OCI-LY7 (cell line): ENCODE measurements at regions not wholly inside any gene's neighbourhood (a gene's known extent, or its start where the extent isn't known, plus 50 kb on each side); places are given as distances from the start of the nearest gene placed in this dataset.

Experiments used
- BruUV-seq: library from RNA; stranded (reverse); fragments of 400-500 nt; replicated peaks from 2 replicates; lab custom pipeline; 2021; lab: Mats Ljungman, UMichigan
- CTCF ChIA-PET: fragments of 300-600 bp; sonication (Branson Sonifier 250); formaldehyde crosslinking; loops from one replicate; lab custom pipeline; 2022; ENCODE audit warnings: antibody characterized with exemption; ENCODE audit not compliant: unreplicated experiment; lab: Charles Lee
- POLR2A ChIA-PET: fragments of 300-600 bp; sonication (Branson Sonifier 250); formaldehyde crosslinking; loops from one replicate; lab custom pipeline; 2022; ENCODE audit warnings: antibody characterized with exemption; lab: Charles Lee
- DNase-seq: peaks from one replicate; pipeline ENCODE4 v3.0.0-alpha.2; 2015; ENCODE audit warnings: low spot score
- H2AFZ ChIP-seq: fragments of 200-600 bp; sonication (generic), shearing (Covaris generic); 2 replicates; pipeline ENCODE4 v1.6.1; 2014; ENCODE audit warnings: mild to moderate bottlenecking, antibody characterized with exemption, low read length, moderate library complexity
- H3K27ac ChIP-seq: fragments of 200-600 bp; sonication (generic); 2 replicates; pipeline ENCODE4 v1.5.1; 2014; ENCODE audit warnings: mixed run types, low read depth, mild to moderate bottlenecking, moderate library complexity, low read length, inconsistent platforms; ENCODE audit not compliant: poor library complexity, severe bottlenecking
- H3K36me3 ChIP-seq: fragments of 200-600 bp; sonication (generic); 2 replicates; pipeline ENCODE4 v1.6.1; 2014; ENCODE audit warnings: mild to moderate bottlenecking, antibody characterized with exemption, low read length, moderate library complexity, mixed read lengths; ENCODE audit not compliant: insufficient read depth
- H3K4me1 ChIP-seq: fragments of 200-600 bp; sonication (generic); 2 replicates; pipeline ENCODE4 v1.5.1; 2014; ENCODE audit warnings: mild to moderate bottlenecking, low read length; ENCODE audit not compliant: insufficient read depth, poor library complexity, severe bottlenecking
- H3K4me2 ChIP-seq: fragments of 200-600 bp; sonication (generic); 2 replicates; pipeline ENCODE4 v1.6.1; 2014; ENCODE audit warnings: mild to moderate bottlenecking, low read length
- H3K4me3 ChIP-seq: fragments of 200-600 bp; sonication (generic); 2 replicates; pipeline ENCODE4 v1.5.1; 2014; ENCODE audit warnings: mild to moderate bottlenecking, low read depth, low read length; ENCODE audit not compliant: poor library complexity, severe bottlenecking
- H3K79me2 ChIP-seq: fragments of 200-600 bp; sonication (generic); 2 replicates; pipeline ENCODE4 v1.6.1; 2016; ENCODE audit warnings: low read depth, mild to moderate bottlenecking, low read length, moderate library complexity, mixed read lengths; ENCODE audit not compliant: insufficient read depth
- H3K9me2 ChIP-seq: fragments of 200-600 bp; sonication (generic); 2 replicates; pipeline ENCODE4 v1.6.1; 2016; ENCODE audit warnings: mild to moderate bottlenecking, low read length, mixed read lengths; ENCODE audit not compliant: insufficient read depth
- H3K9me3 ChIP-seq: fragments of 200-600 bp; sonication (generic); 2 replicates; pipeline ENCODE4 v1.6.1; 2014; ENCODE audit warnings: mild to moderate bottlenecking, mixed run types, low read length, mixed read lengths
- H4K20me1 ChIP-seq: fragments of 200-600 bp; sonication (generic); 2 replicates; pipeline ENCODE4 v1.6.1; 2014; ENCODE audit warnings: mild to moderate bottlenecking, antibody characterized with exemption, low read length, moderate library complexity, mixed read lengths; ENCODE audit not compliant: insufficient read depth
- EZH2phosphoT487 ChIP-seq: fragments of 200-600 bp; sonication (generic); IDR thresholded peaks from 2 replicates; pipeline ENCODE4 v1.6.1; 2018; ENCODE audit warnings: low read depth, borderline replicate concordance, mild to moderate bottlenecking, mixed run types, antibody characterized with exemption, low read length, moderate library complexity, mixed read lengths
- intact Hi-C: fragments of 100-400 bp; cut with micrococcal nuclease; formaldehyde crosslinking; loops from one replicate; pipeline ENCODE4 v1.10.0; 2022; ENCODE audit not compliant: unreplicated experiment
- TF ChIP-seq, protein P1 (sequence below): fragments of 200-600 bp; sonication (generic); conservative IDR thresholded peaks from 2 replicates; pipeline ENCODE4 v1.5.1; 2014; ENCODE audit warnings: mild to moderate bottlenecking, antibody characterized with exemption, low read length, moderate library complexity, mixed read lengths

DNA sequence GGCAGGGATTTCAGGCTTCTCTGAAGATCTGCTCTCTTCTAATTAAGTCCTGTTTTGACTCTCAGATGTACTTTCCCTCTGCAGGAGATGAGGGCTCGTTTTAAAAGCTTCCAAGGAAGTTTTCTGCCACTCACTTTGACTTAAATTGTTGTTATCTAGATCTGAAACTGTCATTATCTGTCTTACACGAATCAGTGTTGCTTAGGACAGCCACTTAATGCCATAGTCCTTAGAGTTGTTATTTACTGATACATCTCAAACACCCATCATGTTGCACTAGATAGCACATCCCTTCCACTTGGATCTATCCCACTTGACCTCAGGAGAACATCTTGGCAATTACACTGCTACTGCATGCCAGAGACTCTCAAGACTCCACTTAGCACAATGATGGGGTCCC lies 86.9 kb upstream of the FAT3 start:
- Histone ChIP-seq H2AFZ (no peak overlapping the region), H3K4me1 (no peaks in the 10 kb centered on the region), H3K4me2 (no peak overlapping the region), H3K9me3 (no peaks in the 10 kb centered on the region), H3K79me2 (no peaks in the 10 kb centered on the region), H3K4me3 (no peak overlapping the region), H4K20me1 (no peaks in the 10 kb centered on the region), H3K27ac (no peak overlapping the region), H3K9me2 (no peaks in the 10 kb centered on the region), H3K36me3 (no peaks in the 10 kb centered on the region)
- intact Hi-C loops: no loop called here
- DNase-seq: no peak
- POLR2A ChIA-PET: no interaction called here
- CTCF ChIA-PET: no interaction called here
- TF ChIP-seq EZH2phosphoT487: no peak
- TF ChIP-seq, protein P1, sequence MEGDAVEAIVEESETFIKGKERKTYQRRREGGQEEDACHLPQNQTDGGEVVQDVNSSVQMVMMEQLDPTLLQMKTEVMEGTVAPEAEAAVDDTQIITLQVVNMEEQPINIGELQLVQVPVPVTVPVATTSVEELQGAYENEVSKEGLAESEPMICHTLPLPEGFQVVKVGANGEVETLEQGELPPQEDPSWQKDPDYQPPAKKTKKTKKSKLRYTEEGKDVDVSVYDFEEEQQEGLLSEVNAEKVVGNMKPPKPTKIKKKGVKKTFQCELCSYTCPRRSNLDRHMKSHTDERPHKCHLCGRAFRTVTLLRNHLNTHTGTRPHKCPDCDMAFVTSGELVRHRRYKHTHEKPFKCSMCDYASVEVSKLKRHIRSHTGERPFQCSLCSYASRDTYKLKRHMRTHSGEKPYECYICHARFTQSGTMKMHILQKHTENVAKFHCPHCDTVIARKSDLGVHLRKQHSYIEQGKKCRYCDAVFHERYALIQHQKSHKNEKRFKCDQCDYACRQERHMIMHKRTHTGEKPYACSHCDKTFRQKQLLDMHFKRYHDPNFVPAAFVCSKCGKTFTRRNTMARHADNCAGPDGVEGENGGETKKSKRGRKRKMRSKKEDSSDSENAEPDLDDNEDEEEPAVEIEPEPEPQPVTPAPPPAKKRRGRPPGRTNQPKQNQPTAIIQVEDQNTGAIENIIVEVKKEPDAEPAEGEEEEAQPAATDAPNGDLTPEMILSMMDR: no peak
- no TSS peak for BruUV-seq

DNA sequence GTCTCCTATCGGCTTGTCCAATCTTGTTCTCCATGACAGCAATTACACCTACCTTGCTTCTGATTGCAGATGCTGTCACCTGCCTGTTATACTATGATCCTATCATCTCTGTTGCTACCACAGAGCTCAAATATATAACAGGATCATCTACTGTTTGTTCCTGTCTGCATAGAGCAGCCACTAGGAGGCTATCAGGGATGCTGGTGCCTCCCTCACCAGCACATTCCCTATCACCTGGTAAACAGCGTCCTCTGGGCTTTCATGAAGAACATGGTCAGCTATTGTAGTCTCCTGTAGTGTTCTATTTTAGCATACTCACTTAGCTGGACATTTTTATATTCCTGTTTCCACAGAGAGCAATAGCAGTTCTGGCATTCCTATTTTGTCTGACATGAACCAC lies 87.8 kb upstream of the FAT3 start:
- no peaks in the 10 kb centered on the region for H4K20me1 ChIP-seq
- no peaks in the 10 kb centered on the region for H3K4me1 ChIP-seq
- no peak for DNase-seq
- POLR2A ChIA-PET: no interaction called here
- TF ChIP-seq, protein P1: no peak
- TF ChIP-seq EZH2phosphoT487: no peak
- no peaks in the 10 kb centered on the region for H3K36me3 ChIP-seq
- H3K9me3 ChIP-seq: no peaks in the 10 kb centered on the region
- no peaks in the 10 kb centered on the region for H3K9me2 ChIP-seq
- BruUV-seq: no TSS peak
- H3K4me2 ChIP-seq: no peak overlapping the region
- no peaks in the 10 kb centered on the region for H3K79me2 ChIP-seq
- H2AFZ ChIP-seq: no peak overlapping the region
- intact Hi-C loops: no loop called here
- CTCF ChIA-PET: no interaction called here
- no peak overlapping the region for H3K4me3 ChIP-seq
- no peak overlapping the region for H3K27ac ChIP-seq

DNA sequence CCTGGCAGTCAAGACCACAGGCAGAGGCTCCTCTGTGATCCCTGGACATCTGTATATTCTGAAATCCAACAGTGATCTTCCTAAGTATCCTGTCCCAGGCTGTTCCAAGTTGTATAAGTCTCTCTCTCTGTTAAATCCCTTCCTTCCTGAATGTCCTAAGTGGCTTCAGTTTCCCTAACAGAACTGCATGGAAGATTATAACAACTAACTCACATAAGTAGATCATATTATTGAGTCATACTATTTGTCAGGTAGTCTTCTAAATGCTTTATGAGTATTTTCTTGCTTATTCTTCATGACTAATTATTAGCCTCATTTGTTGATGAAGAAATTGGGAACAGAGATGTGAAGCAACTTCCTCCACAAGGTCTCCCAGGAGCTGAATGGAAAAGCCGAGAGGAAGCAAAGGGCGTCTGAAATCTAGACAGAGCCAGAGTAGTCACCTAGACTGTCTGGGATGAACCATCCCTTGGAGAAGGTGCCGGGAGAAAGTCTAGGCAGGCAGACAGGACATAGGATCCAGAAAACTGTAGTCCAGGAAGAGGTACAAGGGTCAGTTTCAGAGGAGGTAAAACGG lies 93.2 kb upstream of the FAT3 start:
- no peaks in the 10 kb centered on the region for H3K9me2 ChIP-seq
- no peak overlapping the region for H3K4me2 ChIP-seq
- no peaks in the 10 kb centered on the region for H3K4me1 ChIP-seq
- no TSS peak for BruUV-seq
- H4K20me1 ChIP-seq: no peaks in the 10 kb centered on the region
- DNase-seq: no peak
- intact Hi-C loops: no loop called here
- H3K9me3 ChIP-seq: no peaks in the 10 kb centered on the region
- H3K27ac ChIP-seq: no peak overlapping the region
- no peak overlapping the region for H2AFZ ChIP-seq
- H3K36me3 ChIP-seq: no peaks in the 10 kb centered on the region
- POLR2A ChIA-PET: no interaction called here
- no peaks in the 10 kb centered on the region for H3K79me2 ChIP-seq
- TF ChIP-seq EZH2phosphoT487: no peak
- TF ChIP-seq, protein P1: no peak
- H3K4me3 ChIP-seq: no peak overlapping the region
- CTCF ChIA-PET: no interaction called here
